HCT116 (cell line): ENCODE measurements at regions not wholly inside any gene's neighbourhood (a gene's known extent, or its start where the extent isn't known, plus 50 kb on each side); places are given as distances from the start of the nearest gene placed in this dataset.

ENCODE experiments used
- ATAC-seq: fragments of 200-7000 bp; cut with Tn5 transposase; 2 replicates; pipeline ENCODE4 v1.9.1; 2020; ENCODE audit warnings: mild to moderate bottlenecking, moderate library complexity
- BruUV-seq: library from RNA; stranded (reverse); fragments of 400-500 nt; replicated peaks from 2 replicates; lab custom pipeline; 2021; lab: Mats Ljungman, UMichigan
- CTCF ChIA-PET: fragments of 300-600 bp; sonication (Branson Sonifier 250); formaldehyde crosslinking; loops from one replicate; lab custom pipeline; 2021; ENCODE audit warnings: antibody characterized with exemption; lab: Charles Lee
- POLR2A ChIA-PET: fragments of 300-600, 350-600 bp; sonication (Branson Sonifier 250); formaldehyde crosslinking; loops from one replicate; lab custom pipeline; 2021; ENCODE audit warnings: antibody characterized with exemption; lab: Charles Lee
- RAD21 ChIA-PET, 2 experiments: fragments of 300-600 bp; sonication (Branson Sonifier 250); formaldehyde crosslinking; loops; one replicate each; lab custom pipeline; 2023; ENCODE audit warnings: low total read pairs in 2 of 2; ENCODE audit not compliant: uncharacterized antibody in 2 of 2, unreplicated experiment in 2 of 2, low non-redundant PET in 1 of 2; lab: Charles Lee
- DNase-seq: peaks from one replicate; pipeline ENCODE4 v3.0.0-alpha.2; 2010; ENCODE audit warnings: low read depth, low spot score
- H2AFZ ChIP-seq: fragments of 200-600 bp; shearing (Covaris generic), sonication (generic); 2 replicates; pipeline ENCODE4 v1.6.1; 2017; ENCODE audit warnings: low read depth, mixed run types, mixed read lengths, antibody characterized with exemption, low read length; ENCODE audit not compliant: poor library complexity, severe bottlenecking
- H3K27ac ChIP-seq: 2 replicates; pipeline ENCODE4 v1.5.1; 2012; ENCODE audit warnings: low read depth, low read length
- H3K27me3 ChIP-seq: fragments of 200-600 bp; sonication (generic); 2 replicates; pipeline ENCODE4 v1.6.1; 2016; ENCODE audit warnings: mixed run types, low read length, mixed read lengths; ENCODE audit not compliant: insufficient read depth
- H3K36me3 ChIP-seq, 2 experiments: fragments of 200-500 bp in 1 of 2; fragments of 200-600 bp in 1 of 2; sonication (Bioruptor generic) in 1 of 2; sonication (generic) in 1 of 2; 2 replicates each; pipeline versions ENCODE4 v1.5.1 to v1.6.1; 2014 to 2016; ENCODE audit warnings: low read length in 2 of 2, inconsistent platforms in 1 of 2, mixed read lengths in 1 of 2, mixed run types in 1 of 2; ENCODE audit not compliant: insufficient read depth in 2 of 2, control insufficient read depth in 1 of 2
- H3K4me1 ChIP-seq, 2 experiments: fragments of 200-600 bp in 1 of 2; sonication (generic) in 1 of 2; 2 replicates each; pipeline versions ENCODE4 v1.5.1 to v1.6.1; 2012 to 2017; ENCODE audit warnings: low read length in 2 of 2, inconsistent platforms in 1 of 2, mild to moderate bottlenecking in 1 of 2, mixed read lengths in 1 of 2, mixed run types in 1 of 2, moderate library complexity in 1 of 2; ENCODE audit not compliant: insufficient read depth in 2 of 2, control insufficient read depth in 1 of 2
- H3K4me2 ChIP-seq: fragments of 200-600 bp; sonication (generic); 2 replicates; pipeline ENCODE4 v1.6.1; 2017; ENCODE audit warnings: mixed run types, low read length, mixed read lengths
- H3K4me3 ChIP-seq, 2 experiments: fragments of 200-600 bp in 1 of 2; sonication (generic) in 1 of 2; replicated peaks in 1 of 2; 2 replicates each; pipeline ENCODE4 v1.5.1; 2011 to 2016; ENCODE audit warnings: low read length in 2 of 2, control low read depth in 1 of 2, low read depth in 1 of 2, mild to moderate bottlenecking in 1 of 2, mixed read lengths in 1 of 2, mixed run types in 1 of 2
- H3K79me2 ChIP-seq: fragments of 200-600 bp; sonication (generic); 2 replicates; pipeline ENCODE4 v1.6.1; 2017; ENCODE audit warnings: mild to moderate bottlenecking, mixed run types, low read length, moderate library complexity, mixed read lengths; ENCODE audit not compliant: insufficient read depth
- H3K9ac ChIP-seq: fragments of 200-600 bp; sonication (generic); 2 replicates; pipeline ENCODE4 v1.6.1; 2016; ENCODE audit warnings: low read length, mixed read lengths
- H3K9me2 ChIP-seq: fragments of 200-600 bp; sonication (generic), shearing (Covaris generic); 2 replicates; pipeline ENCODE4 v1.6.1; 2017; ENCODE audit warnings: mixed run types, mild to moderate bottlenecking, moderate library complexity; ENCODE audit not compliant: insufficient read depth
- H3K9me3 ChIP-seq, 2 experiments: fragments of 200-500 bp in 1 of 2; fragments of 200-600 bp in 1 of 2; sonication (Bioruptor generic) in 1 of 2; sonication (generic) in 1 of 2; 2 replicates each; pipeline ENCODE4 v1.6.1; 2014 to 2017; ENCODE audit warnings: low read length in 2 of 2, mixed read lengths in 2 of 2, inconsistent platforms in 1 of 2, low read depth in 1 of 2, mild to moderate bottlenecking in 1 of 2, mixed run types in 1 of 2, moderate library complexity in 1 of 2; ENCODE audit not compliant: control insufficient read depth in 1 of 2, insufficient read depth in 1 of 2
- H4K20me1 ChIP-seq: fragments of 200-600 bp; sonication (generic), shearing (Covaris generic); 2 replicates; pipeline ENCODE4 v1.6.1; 2017; ENCODE audit warnings: mixed run types, mild to moderate bottlenecking, moderate library complexity; ENCODE audit not compliant: insufficient read depth
- EZH2 ChIP-seq: fragments of 200-600 bp; sonication (generic); IDR thresholded peaks from 2 replicates; pipeline ENCODE4 v1.6.1; 2017; ENCODE audit warnings: antibody characterized with exemption, mixed run types
- FOSL1 ChIP-seq: IDR thresholded peaks from 2 replicates; pipeline ENCODE4 v1.6.1; 2012; ENCODE audit warnings: low read depth
- RAD21 ChIP-seq: IDR thresholded peaks from 2 replicates; pipeline ENCODE4 v1.6.1; 2012; ENCODE audit warnings: low read depth, mild to moderate bottlenecking
- REST ChIP-seq: IDR thresholded peaks from 2 replicates; pipeline ENCODE4 v1.6.1; 2012; ENCODE audit warnings: low read depth
- TCF7L2 ChIP-seq: IDR thresholded peaks from 2 replicates; pipeline ENCODE4 v1.7.0; 2011; ENCODE audit warnings: borderline replicate concordance, inconsistent platforms; ENCODE audit not compliant: insufficient read depth, insufficient read length; ENCODE audit errors: extremely low read depth
- YY1 ChIP-seq: IDR thresholded peaks from 2 replicates; pipeline ENCODE4 v1.6.1; 2011; ENCODE audit warnings: low read length, low read depth, moderate library complexity, mild to moderate bottlenecking; ENCODE audit not compliant: insufficient replicate concordance; ENCODE audit errors: extremely low read depth
- ZBTB33 ChIP-seq: IDR thresholded peaks from 2 replicates; pipeline ENCODE4 v1.6.1; 2011; ENCODE audit warnings: mild to moderate bottlenecking, low read length, moderate library complexity; ENCODE audit not compliant: insufficient replicate concordance; ENCODE audit errors: extremely low read depth
- intact Hi-C: fragments of 100-400 bp; cut with micrococcal nuclease; formaldehyde crosslinking; loops from 2 replicates; pipeline ENCODE4 v1.10.0; 2022

- intact Hi-C loops: no loop called here
- no peak for ATAC-seq
- no TSS peak for BruUV-seq
Measured at GRCh38 chr22:27224485-27225374, 567.3 kb downstream of the MIAT start.

More at GRCh38 chr22:27224485-27225374, 567.3 kb downstream of the MIAT start:
- no peaks in the 10 kb centered on the region; the same call in 1 of the 2 replicates for H3K27me3 ChIP-seq
- H3K9ac ChIP-seq: no peak overlapping the region
- no peaks in the 10 kb centered on the region for H3K36me3 ChIP-seq
- H4K20me1 ChIP-seq: no peaks in the 10 kb centered on the region
- H3K4me2 ChIP-seq: no peak overlapping the region
- TF ChIP-seq ZBTB33 (no peak), REST (no peak), EZH2 (no peak), TCF7L2 (no peak), YY1 (no peak), FOSL1 (no peak), RAD21 (no peak)
- H3K4me3 ChIP-seq: no peak overlapping the region
- H3K4me1 ChIP-seq: peaks cover 7 to 16% of the 10 kb centered on the region in 2 experiments; a peak in 3 of 4 replicates
- DNase-seq: no peak
- H3K27ac ChIP-seq: no peak overlapping the region
- peaks cover 5 to 7% of the 10 kb centered on the region in 2 experiments; a peak in 2 of 4 replicates for H3K9me3 ChIP-seq
- CTCF ChIA-PET: no interaction called here
- POLR2A ChIA-PET: no interaction called here
- H2AFZ ChIP-seq: no peak overlapping the region
- no peaks in the 10 kb centered on the region for H3K79me2 ChIP-seq
- RAD21 ChIA-PET: no interaction called here
- H3K9me2 ChIP-seq: no peaks in the 10 kb centered on the region
